CD14-positive monocyte (primary cell): ENCODE measurements at regions not wholly inside any gene's neighbourhood (a gene's known extent, or its start where the extent isn't known, plus 50 kb on each side); places are given as distances from the start of the nearest gene placed in this dataset.

ENCODE experiments used
- DNase-seq, 3 donors: peaks; one replicate each; pipeline ENCODE4 v3.0.0-alpha.2; 2011 to 2022
- H2AFZ ChIP-seq: 2 replicates; pipeline ENCODE4 v1.6.0; 2012; ENCODE audit warnings: mild to moderate bottlenecking, low read depth, low read length, inconsistent platforms; ENCODE audit not compliant: insufficient read depth, poor library complexity, severe bottlenecking
- H3K27ac ChIP-seq, 2 donors: 1 replicate in 1 of 2; 2 replicates in 1 of 2; pipeline ENCODE4 v1.5.1; 2012 to 2013; ENCODE audit warnings: low read length in 2 of 2, control low read depth in 1 of 2, inconsistent platforms in 1 of 2, low read depth in 1 of 2, mild to moderate bottlenecking in 1 of 2
- H3K27me3 ChIP-seq, 2 donors: one replicate each; pipeline versions ENCODE4 v1.6.0 to v1.6.1; 2011 to 2013; ENCODE audit warnings: low read length in 2 of 2; ENCODE audit not compliant: control insufficient read depth in 2 of 2, insufficient read depth in 2 of 2
- H3K36me3 ChIP-seq, 2 donors: replicated peaks in 1 of 2; 1 replicate in 1 of 2; 2 replicates in 1 of 2; pipeline versions ENCODE4 v1.5.1 to v1.6.1; 2012 to 2013; ENCODE audit warnings: low read length in 2 of 2, control low read depth in 1 of 2, inconsistent platforms in 1 of 2, mild to moderate bottlenecking in 1 of 2; ENCODE audit not compliant: insufficient read depth in 2 of 2, control insufficient read depth in 1 of 2
- H3K4me1 ChIP-seq, 2 donors: 1 replicate in 1 of 2; 2 replicates in 1 of 2; pipeline versions ENCODE4 v1.5.1 to v1.6.1; 2012 to 2013; ENCODE audit warnings: low read length in 2 of 2, control low read depth in 1 of 2, inconsistent platforms in 1 of 2, mild to moderate bottlenecking in 1 of 2, moderate library complexity in 1 of 2; ENCODE audit not compliant: insufficient read depth in 2 of 2, control insufficient read depth in 1 of 2
- H3K4me2 ChIP-seq: replicated peaks from 2 replicates; pipeline ENCODE3; 2012; ENCODE audit warnings: low read length, moderate library complexity, mild to moderate bottlenecking; ENCODE audit not compliant: poor library complexity, severe bottlenecking; ENCODE audit errors: extremely low read depth
- H3K4me3 ChIP-seq, 3 experiments: fragments of 200-600 bp in 1 of 3; sonication (generic) in 1 of 3; replicated peaks in 1 of 3; 1 replicate in 2 of 3; 2 replicates in 1 of 3; pipeline ENCODE4 v1.5.1; 2011 to 2013; ENCODE audit warnings: low read length in 3 of 3, mild to moderate bottlenecking in 3 of 3, control low read depth in 2 of 3, low read depth in 2 of 3, inconsistent platforms in 1 of 3, moderate library complexity in 1 of 3
- H3K79me2 ChIP-seq: 2 replicates; pipeline ENCODE4 v1.6.0; 2012; ENCODE audit warnings: mild to moderate bottlenecking, control low read depth, inconsistent platforms, low read length, moderate library complexity; ENCODE audit not compliant: insufficient read depth
- H3K9ac ChIP-seq: 2 replicates; pipeline ENCODE4 v1.6.0; 2017; ENCODE audit warnings: low read length, mild to moderate bottlenecking; ENCODE audit not compliant: insufficient read depth, poor library complexity, severe bottlenecking
- H3K9me3 ChIP-seq, 2 donors: replicated peaks in 1 of 2; 1 replicate in 1 of 2; 2 replicates in 1 of 2; pipeline versions ENCODE4 v1.5.1 to v1.6.1; 2012 to 2013; ENCODE audit warnings: low read length in 2 of 2, control low read depth in 1 of 2; ENCODE audit not compliant: control insufficient read depth in 1 of 2, insufficient read depth in 1 of 2
- H4K20me1 ChIP-seq: 2 replicates; pipeline ENCODE4 v1.6.0; 2012; ENCODE audit warnings: mild to moderate bottlenecking, low read length, control low read depth, moderate library complexity; ENCODE audit not compliant: insufficient read depth
- H3K27ac Mint-ChIP-seq, 7 donors: one replicate each; pipeline ENCODE4 v1.8.0; 2020; ENCODE audit warnings: mild to moderate bottlenecking in 7 of 7, mixed read lengths in 7 of 7, moderate library complexity in 6 of 7, inconsistent platforms in 2 of 7
- H3K27me3 Mint-ChIP-seq, 3 donors: one replicate each; pipeline ENCODE4 v1.8.0; 2021 to 2022; ENCODE audit warnings: low read depth in 3 of 3, mild to moderate bottlenecking in 3 of 3, mixed read lengths in 3 of 3, moderate library complexity in 3 of 3, inconsistent platforms in 1 of 3
- H3K36me3 Mint-ChIP-seq, 2 donors: one replicate each; pipeline ENCODE4 v1.8.0; 2020; ENCODE audit warnings: mixed read lengths in 2 of 2, inconsistent platforms in 1 of 2, mild to moderate bottlenecking in 1 of 2
- H3K4me1 Mint-ChIP-seq: one replicate; pipeline ENCODE4 v1.8.0; 2020; ENCODE audit warnings: mild to moderate bottlenecking, mixed read lengths
- H3K4me3 Mint-ChIP-seq, 2 donors: one replicate each; pipeline ENCODE4 v1.8.0; 2020; ENCODE audit warnings: mild to moderate bottlenecking in 2 of 2, mixed read lengths in 2 of 2, moderate library complexity in 1 of 2
- H3K9me3 Mint-ChIP-seq, 7 donors: one replicate each; pipeline ENCODE4 v1.8.0; 2020 to 2022; ENCODE audit warnings: mixed read lengths in 7 of 7, mild to moderate bottlenecking in 6 of 7, moderate library complexity in 6 of 7, inconsistent platforms in 2 of 7
- CTCF ChIP-seq: fragments of 200-600 bp; IDR thresholded peaks from one replicate; pipeline ENCODE4 v1.8.0; 2022; ENCODE audit warnings: antibody characterized with exemption, mild to moderate bottlenecking
- WGBS: methylation state at CpG from one replicate; pipeline ENCODE4 v1.1.5; 2013; ENCODE audit warnings: missing lambda C conversion rate; ENCODE audit not compliant: insufficient coverage; 5-methylcytosine and 5-hydroxymethylcytosine counted together
- intact Hi-C, 2 donors: fragments of 100-400 bp; cut with micrococcal nuclease; formaldehyde crosslinking; loops; one replicate each; pipeline versions ENCODE4 v1.15.0 to v1.15.1; 2023

- Histone ChIP-seq H3K4me3 (no peak overlapping the region), H3K4me1 (no peaks in the 10 kb centered on the region), H3K9me3 (no peaks in the 10 kb centered on the region), H3K27ac (no peak overlapping the region), H3K4me2 (no peak overlapping the region), H4K20me1 (no peaks in the 10 kb centered on the region), H3K27me3 (peaks cover 0 to 2% of the 10 kb centered on the region in 2 donors), H3K79me2 (no peaks in the 10 kb centered on the region), H3K36me3 (no peaks in the 10 kb centered on the region), H3K9ac (no peak overlapping the region), H2AFZ (no peak overlapping the region)
- Mint-ChIP-seq H3K36me3 (no peaks in the 10 kb centered on the region), H3K27me3 (peaks cover 0 to 1% (median 0%) of the 10 kb centered on the region in 3 donors), H3K9me3 (peaks cover 0 to 7% (median 0%) of the 10 kb centered on the region in 7 donors), H3K4me3 (no peak overlapping the region), H3K27ac (no peak overlapping the region), H3K4me1 (no peaks in the 10 kb centered on the region)
- DNase-seq: no peak
- no CpG with 5 or more reads among the region's 2 CpGs for WGBS
- intact Hi-C loops: no loop called here
- TF ChIP-seq CTCF: no peak
Observed at GRCh38 chr12:125436686-125437085, 371.5 kb downstream of the AACS start.

- TF ChIP-seq CTCF: no peak
- Mint-ChIP-seq H3K4me1 (no peaks in the 10 kb centered on the region), H3K36me3 (no peaks in the 10 kb centered on the region), H3K4me3 (no peak overlapping the region), H3K9me3 (no peaks in the 10 kb centered on the region), H3K27ac (no peak overlapping the region), H3K27me3 (peaks cover 0 to 3% (median 1%) of the 10 kb centered on the region in 3 donors)
- Histone ChIP-seq H3K79me2 (no peaks in the 10 kb centered on the region), H3K9me3 (no peaks in the 10 kb centered on the region), H3K27ac (no peak overlapping the region), H3K4me3 (no peak overlapping the region), H4K20me1 (no peaks in the 10 kb centered on the region), H3K9ac (no peak overlapping the region), H3K36me3 (no peaks in the 10 kb centered on the region), H3K4me2 (no peak overlapping the region), H3K4me1 (no peaks in the 10 kb centered on the region), H3K27me3 (peaks cover 0 to 2% of the 10 kb centered on the region in 2 donors), H2AFZ (no peak overlapping the region)
- 90% methylated on average over 2 of the region's 3 CpGs for WGBS
- intact Hi-C loops: no loop called here
- no peak for DNase-seq
Observed at GRCh38 chr12:125440399-125440798, 375.2 kb downstream of the AACS start.
